OCI-LY3 (cell line): ENCODE measurements at regions not wholly inside any gene's neighbourhood (a gene's known extent, or its start where the extent isn't known, plus 50 kb on each side); places are given as distances from the start of the nearest gene placed in this dataset.

Experiments
- H2AFZ ChIP-seq: fragments of 200-600, 300-600 bp; shearing (Covaris generic); 2 replicates; pipeline ENCODE4 v1.6.0; 2014; ENCODE audit warnings: antibody characterized with exemption, low read depth, low read length
- H3K27ac ChIP-seq: fragments of 200-600, 300-600 bp; sonication (generic); 2 replicates; pipeline ENCODE4 v1.5.1; 2014; ENCODE audit warnings: mild to moderate bottlenecking, low read length, moderate library complexity, mixed read lengths
- H3K27me3 ChIP-seq: fragments of 200-600, 300-600 bp; sonication (generic); 2 replicates; pipeline ENCODE4 v1.6.1; 2014; ENCODE audit warnings: low read depth, low read length, mixed read lengths
- H3K36me3 ChIP-seq: fragments of 200-600, 300-600 bp; sonication (generic); replicated peaks from 2 replicates; pipeline ENCODE3; 2014; ENCODE audit warnings: low read depth, low read length, mixed read lengths
- H3K4me1 ChIP-seq: fragments of 300-600, 200-600 bp; sonication (generic); 2 replicates; pipeline ENCODE4 v1.6.1; 2014; ENCODE audit warnings: low read length, mixed read lengths
- H3K4me2 ChIP-seq: fragments of 200-600, 300-600 bp; sonication (generic); 2 replicates; pipeline ENCODE4 v1.6.1; 2014; ENCODE audit warnings: low read length, mixed read lengths
- H3K4me3 ChIP-seq: fragments of 300-600, 200-600 bp; sonication (generic); 2 replicates; pipeline ENCODE4 v1.5.1; 2014; ENCODE audit warnings: antibody characterized with exemption, mild to moderate bottlenecking, low read length, moderate library complexity
- H3K79me2 ChIP-seq: fragments of 300-600, 200-600 bp; shearing (Covaris generic); 2 replicates; pipeline ENCODE4 v1.6.1; 2014; ENCODE audit warnings: mild to moderate bottlenecking, low read length, mixed read lengths
- H3K9ac ChIP-seq: fragments of 300-600, 200-600 bp; shearing (Covaris generic); 2 replicates; pipeline ENCODE4 v1.6.0; 2014; ENCODE audit warnings: mild to moderate bottlenecking, low read length, moderate library complexity
- H3K9me3 ChIP-seq: fragments of 200-600, 300-600 bp; shearing (Covaris generic); 2 replicates; pipeline ENCODE4 v1.6.1; 2014; ENCODE audit warnings: low read length, mixed read lengths; ENCODE audit not compliant: insufficient read depth
- H4K20me1 ChIP-seq: fragments of 200-600, 300-600 bp; sonication (generic); 2 replicates; pipeline ENCODE4 v1.6.1; 2016; ENCODE audit warnings: low read length, mixed read lengths; ENCODE audit not compliant: insufficient read depth
- CTCF ChIP-seq: fragments of 200-600, 300-600 bp; sonication (generic); IDR thresholded peaks from 2 replicates; pipeline ENCODE4 v1.5.1; 2014; ENCODE audit warnings: antibody characterized with exemption, low read length, low read depth
- EZH2phosphoT487 ChIP-seq: fragments of 200-600 bp; shearing (Covaris generic); IDR thresholded peaks from 2 replicates; pipeline ENCODE4 v1.6.1; 2018; ENCODE audit warnings: antibody characterized with exemption, mixed run types, low read depth

GRCh38 chr4:56099378-56099786, 150.6 kb downstream of the CEP135 start:
- Histone ChIP-seq H4K20me1 (peaks cover 10% of the 10 kb centered on the region; the same call in 1 of the 2 replicates), H3K9ac (no peak overlapping the region), H3K27me3 (no peaks in the 10 kb centered on the region), H3K4me2 (peak overlapping the region; percentile 9; the same call in 1 of the 2 replicates), H3K9me3 (no peaks in the 10 kb centered on the region), H2AFZ (no peak overlapping the region), H3K27ac (no peak overlapping the region), H3K4me3 (no peak overlapping the region), H3K79me2 (no peaks in the 10 kb centered on the region), H3K4me1 (peaks cover 13% of the 10 kb centered on the region), H3K36me3 (no peaks in the 10 kb centered on the region)
- no peak for TF ChIP-seq EZH2phosphoT487
- TF ChIP-seq CTCF = no peak

GRCh38 chr4:56093576-56093975, 144.8 kb downstream of the CEP135 start:
- Histone ChIP-seq H2AFZ (no peak overlapping the region), H3K4me2 (no peak overlapping the region), H3K4me1 (0 out of 2 replicates have a peak, but pooled peaks cover 3% of the 10 kb centered on the region), H4K20me1 (no peaks in the 10 kb centered on the region), H3K27ac (no peak overlapping the region), H3K4me3 (no peak overlapping the region), H3K9me3 (no peaks in the 10 kb centered on the region), H3K36me3 (no peaks in the 10 kb centered on the region), H3K27me3 (no peaks in the 10 kb centered on the region), H3K9ac (no peak overlapping the region), H3K79me2 (no peaks in the 10 kb centered on the region)
- no peak for TF ChIP-seq CTCF
- no peak for TF ChIP-seq EZH2phosphoT487

- no peaks in the 10 kb centered on the region for H3K4me1 ChIP-seq
- H3K9me3 ChIP-seq = no peaks in the 10 kb centered on the region
- H3K27ac ChIP-seq = no peak overlapping the region
- H3K9ac ChIP-seq = no peak overlapping the region
- H3K4me3 ChIP-seq = no peak overlapping the region
- no peaks in the 10 kb centered on the region for H3K79me2 ChIP-seq
- H3K4me2 ChIP-seq = no peak overlapping the region
- TF ChIP-seq CTCF = no peak
- TF ChIP-seq EZH2phosphoT487 = no peak
- no peak overlapping the region for H2AFZ ChIP-seq
- no peaks in the 10 kb centered on the region for H4K20me1 ChIP-seq
- no peaks in the 10 kb centered on the region for H3K27me3 ChIP-seq
- H3K36me3 ChIP-seq = no peaks in the 10 kb centered on the region
Measured at GRCh38 chr4:56092540-56092939, 143.8 kb downstream of the CEP135 start.

GRCh38 chr4:56086561-56086960, 137.8 kb downstream of the CEP135 start:
- Histone ChIP-seq H3K79me2 (no peaks in the 10 kb centered on the region), H3K9me3 (no peaks in the 10 kb centered on the region), H2AFZ (no peak overlapping the region), H3K9ac (no peak overlapping the region), H3K4me3 (no peak overlapping the region), H3K4me1 (peaks cover 14% of the 10 kb centered on the region), H3K27me3 (no peaks in the 10 kb centered on the region), H3K4me2 (no peak overlapping the region), H4K20me1 (no peaks in the 10 kb centered on the region), H3K36me3 (no peaks in the 10 kb centered on the region), H3K27ac (no peak overlapping the region)
- no peak for TF ChIP-seq EZH2phosphoT487
- TF ChIP-seq CTCF = no peak
